Pancreas (tissue), 10 donors: ENCODE measurements at regions not wholly inside any gene's neighbourhood (a gene's known extent, or its start where the extent isn't known, plus 50 kb on each side); places are given as distances from the start of the nearest gene placed in this dataset.

Source experiments
- ATAC-seq, 4 donors: fragments of 200-7000 bp; cut with Tn5 transposase; one replicate each; pipeline versions ENCODE4 v1.8.0 to v1.9.1; 2020; ENCODE audit warnings: mild to moderate bottlenecking in 4 of 4, moderate library complexity in 4 of 4
- DNase-seq, 6 donors: peaks; one replicate each; pipeline ENCODE4 v3.0.0-alpha.2; 2020
- FAIRE-seq: peaks from 2 replicates; lab custom pipeline; 2012; peaks lifted over from hg19 to GRCh38; lab: Jason Lieb, UNC
- H3K27ac ChIP-seq, 4 donors: fragments of 200-600 bp; sonication (generic); 1 replicate in 3 of 4; 2 replicates in 1 of 4; pipeline versions ENCODE4 v1.5.0 to v1.8.0; 2020
- H3K27me3 ChIP-seq, 4 donors: fragments of 200-600 bp; one replicate each; pipeline ENCODE4 v1.8.0; 2021
- H3K36me3 ChIP-seq, 3 donors: fragments of 200-600 bp; sonication (generic) in 1 of 3; one replicate each; pipeline versions ENCODE4 v1.5.0 to v1.8.0; 2020 to 2021
- H3K4me1 ChIP-seq, 3 donors: fragments of 200-600 bp; one replicate each; pipeline ENCODE4 v1.8.0; 2021
- H3K4me3 ChIP-seq, 4 donors: fragments of 200-600 bp; sonication (generic) in 2 of 4; one replicate each; pipeline versions ENCODE4 v1.5.0 to v1.8.0; 2020 to 2021
- H3K9me3 ChIP-seq, 4 donors: fragments of 200-600 bp; one replicate each; pipeline ENCODE4 v1.8.0; 2021
- whole genome bisulfite sequencing, 2 donors: extraction: QIAGEN DNeasy Blood & Tissue Kit; methylation state at CpG; one replicate each; pipeline ENCODE4 v1.1.7; 2013; 5-methylcytosine and 5-hydroxymethylcytosine counted together
- intact Hi-C, 3 donors: fragments of 100-400 bp; cut with DNase I; formaldehyde crosslinking; loops; one replicate each; pipeline versions ENCODE4 v1.11.1 to v1.14.2; 2022
- TF ChIP-seq, protein P1 (sequence below), 4 donors: fragments of 200-600 bp; sonication (generic) in 3 of 4; IDR thresholded peaks; one replicate each; pipeline versions ENCODE4 v1.5.0 to v1.8.0; 2021; ENCODE audit warnings: antibody characterized with exemption in 4 of 4
- donor health status: healthy with polysubstance abuse.
- donor health status: DM: no; HTN: no; CAD: no; lungs with moderate emphysema.
- donor health status: DM: no; HTN: no; CAD: no.
- donor health status: control.
- donor health status: control.
- donor health status: Bipolar disorder and iron deficiency.
- donor health status: DM: yes; HTN: yes; CAD: no.
- donor health status: DM: no; HTN: no; CAD: no.
- donor health status: DM: no; HTN: no; CAD: no.
- donor health status: DM: yes; HTN: yes; CAD: no.

DNA sequence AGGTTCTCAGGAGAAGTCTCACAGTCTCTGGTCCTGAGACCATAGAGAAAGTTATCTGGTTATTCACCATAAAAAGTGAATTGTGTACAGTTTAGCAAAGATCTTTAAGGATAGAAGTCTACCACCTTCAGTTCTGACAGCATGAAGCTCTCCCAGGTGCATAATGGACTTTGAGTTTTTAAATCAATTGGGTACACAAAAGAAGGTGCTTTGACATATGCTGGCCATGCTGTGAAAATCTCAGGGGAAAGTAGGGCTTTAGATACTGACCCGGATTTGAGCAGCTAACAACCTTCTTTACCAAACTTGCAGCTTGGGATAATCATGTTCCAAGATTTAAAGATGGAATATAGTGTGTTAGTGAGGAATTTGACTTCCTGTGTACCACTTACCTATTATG lies 264.2 kb downstream of the ZSWIM6 start:
- intact Hi-C loops: no loop called here
- ATAC-seq: peak; percentile 71 to 84 (median 80)
- 18 to 37% methylated on average over 1 of the region's 1 CpG for WGBS, 2 donors

DNA sequence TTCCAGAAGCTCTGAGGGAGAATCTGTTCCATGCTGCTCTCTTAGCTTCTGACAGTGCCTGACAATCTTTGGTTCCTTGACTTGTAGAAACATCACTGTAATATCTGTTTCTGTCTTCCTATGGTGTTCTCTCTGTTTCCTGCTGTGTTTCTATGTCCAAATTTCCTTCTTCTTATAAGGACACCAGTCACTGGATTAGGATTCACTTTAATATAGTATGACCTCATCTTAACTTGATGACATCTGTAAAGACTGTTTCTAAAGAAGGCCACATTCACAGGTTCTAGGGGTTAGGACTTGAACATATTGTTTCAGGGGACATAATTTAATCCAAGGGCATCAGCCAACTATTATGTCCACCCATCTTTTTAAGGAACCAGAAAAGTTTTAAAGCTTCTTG lies 265.6 kb downstream of the ZSWIM6 start:
- Histone ChIP-seq H3K36me3 (no peaks in the 10 kb centered on the region), H3K4me3 (no peak overlapping the region), H3K4me1 (peaks cover 16 to 34% (median 19%) of the 10 kb centered on the region in 3 donors), H3K27me3 (no peaks in the 10 kb centered on the region), H3K9me3 (no peaks in the 10 kb centered on the region), H3K27ac (no peak overlapping the region)
- TF ChIP-seq, protein P1, sequence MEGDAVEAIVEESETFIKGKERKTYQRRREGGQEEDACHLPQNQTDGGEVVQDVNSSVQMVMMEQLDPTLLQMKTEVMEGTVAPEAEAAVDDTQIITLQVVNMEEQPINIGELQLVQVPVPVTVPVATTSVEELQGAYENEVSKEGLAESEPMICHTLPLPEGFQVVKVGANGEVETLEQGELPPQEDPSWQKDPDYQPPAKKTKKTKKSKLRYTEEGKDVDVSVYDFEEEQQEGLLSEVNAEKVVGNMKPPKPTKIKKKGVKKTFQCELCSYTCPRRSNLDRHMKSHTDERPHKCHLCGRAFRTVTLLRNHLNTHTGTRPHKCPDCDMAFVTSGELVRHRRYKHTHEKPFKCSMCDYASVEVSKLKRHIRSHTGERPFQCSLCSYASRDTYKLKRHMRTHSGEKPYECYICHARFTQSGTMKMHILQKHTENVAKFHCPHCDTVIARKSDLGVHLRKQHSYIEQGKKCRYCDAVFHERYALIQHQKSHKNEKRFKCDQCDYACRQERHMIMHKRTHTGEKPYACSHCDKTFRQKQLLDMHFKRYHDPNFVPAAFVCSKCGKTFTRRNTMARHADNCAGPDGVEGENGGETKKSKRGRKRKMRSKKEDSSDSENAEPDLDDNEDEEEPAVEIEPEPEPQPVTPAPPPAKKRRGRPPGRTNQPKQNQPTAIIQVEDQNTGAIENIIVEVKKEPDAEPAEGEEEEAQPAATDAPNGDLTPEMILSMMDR (IDR thresholded peaks at IDR 0.05): no peak
- no peak for ATAC-seq
- intact Hi-C loops: no loop called here
- FAIRE-seq: no peak
- DNase-seq: no peak

More for the DNA sequence above, 264.2 kb downstream of the ZSWIM6 start:
- Histone ChIP-seq H3K4me3 (no peak overlapping the region), H3K4me1 (peaks cover 16 to 34% (median 19%) of the 10 kb centered on the region in 3 donors), H3K27ac (no peak overlapping the region), H3K9me3 (no peaks in the 10 kb centered on the region), H3K27me3 (no peaks in the 10 kb centered on the region), H3K36me3 (no peaks in the 10 kb centered on the region)
- no peak for FAIRE-seq
- TF ChIP-seq, protein P1 (IDR thresholded peaks at IDR 0.05): no peak
- DNase-seq: peak in 3 of 6 donors; percentile 30 to 61 (median 32)

DNA sequence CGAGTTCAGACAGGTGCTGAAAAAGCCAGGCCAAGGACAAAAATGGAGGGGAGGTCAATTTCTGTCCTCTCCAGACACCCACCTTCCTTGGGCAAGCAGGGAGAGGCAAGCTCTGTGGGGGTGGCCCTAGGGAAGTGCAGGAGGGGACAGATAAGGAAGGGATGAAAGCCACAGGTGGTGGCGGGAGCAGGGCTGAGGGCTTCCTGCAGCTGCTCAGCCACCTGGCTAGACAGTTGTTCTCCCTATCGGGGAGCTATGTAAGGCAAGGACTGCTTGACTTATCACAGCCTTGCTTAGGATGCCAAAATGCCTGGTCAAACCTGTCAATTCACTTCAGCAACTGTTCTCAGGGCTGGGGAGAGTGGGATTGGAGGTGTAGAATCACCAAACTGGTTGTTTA lies 266.1 kb downstream of the ZSWIM6 start:
- peaks cover 19 to 34% (median 20%) of the 10 kb centered on the region in 3 donors for H3K4me1 ChIP-seq
- ATAC-seq (peak in 3 of 4 donors; percentile 37 to 48 (median 42)), FAIRE-seq (no peak)

DNA sequence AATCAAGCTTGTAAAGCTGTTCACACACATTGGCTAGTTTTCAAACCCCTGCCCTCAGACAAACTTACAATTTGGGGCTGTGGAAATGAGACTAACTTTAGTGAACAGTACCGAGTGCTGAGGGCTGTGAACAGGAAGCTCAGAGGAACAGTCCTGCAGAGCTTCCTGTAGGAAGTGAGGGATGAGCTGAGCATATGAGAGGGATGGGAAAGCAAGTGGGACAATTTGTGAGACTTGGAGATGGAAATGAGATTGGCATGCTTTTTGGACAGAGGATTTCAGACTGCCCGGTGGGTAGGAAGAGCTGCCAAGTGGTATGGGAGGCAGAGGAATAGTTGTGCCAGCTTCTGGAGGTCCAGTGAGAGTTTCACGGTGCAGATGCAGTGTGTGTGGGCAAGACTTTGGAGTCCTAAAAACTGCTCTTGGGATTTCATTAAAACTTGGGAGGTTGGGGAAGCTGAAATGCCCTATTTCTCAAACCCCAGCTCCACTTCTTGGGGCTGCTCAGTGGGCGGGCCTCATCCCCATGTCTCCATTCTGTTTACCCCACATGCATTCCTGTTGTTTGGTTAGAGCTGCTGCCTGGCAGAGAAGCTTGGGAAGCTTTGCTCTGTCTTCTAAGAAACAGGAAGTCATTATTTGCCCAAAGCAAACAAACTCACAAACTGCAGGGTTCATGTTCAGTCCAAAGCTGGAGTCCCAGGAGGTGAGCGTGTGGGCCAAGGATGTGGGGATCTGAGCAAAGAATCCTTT lies 267.5 kb downstream of the ZSWIM6 start:
- peak; percentile 48 to 74 (median 62) for ATAC-seq
- Histone ChIP-seq H3K4me3 (no peak overlapping the region), H3K27me3 (no peaks in the 10 kb centered on the region), H3K27ac (peak overlapping the region in 1 of 4 donors; percentile 14), H3K36me3 (no peaks in the 10 kb centered on the region), H3K4me1 (peaks cover 19 to 34% (median 26%) of the 10 kb centered on the region in 3 donors), H3K9me3 (no peaks in the 10 kb centered on the region)
- TF ChIP-seq, protein P1 (IDR thresholded peaks at IDR 0.05): no peak
- intact Hi-C loops: no loop called here
- 31 to 33% methylated on average over 5 of the region's 5 CpGs for WGBS, 2 donors
- no peak for FAIRE-seq
- peak in 2 of 6 donors; percentile 23 for DNase-seq

More for the DNA sequence above, 266.1 kb downstream of the ZSWIM6 start:
- H3K27me3 ChIP-seq: no peaks in the 10 kb centered on the region
- TF ChIP-seq, protein P1 (IDR thresholded peaks at IDR 0.05): no peak
- H3K4me3 ChIP-seq: no peak overlapping the region
- intact Hi-C loops: no loop called here
- peak in 1 of 6 donors; percentile 47 for DNase-seq
- H3K36me3 ChIP-seq: no peaks in the 10 kb centered on the region
- H3K9me3 ChIP-seq: no peaks in the 10 kb centered on the region
- WGBS, 2 donors: 36 to 44% methylated on average over 3 of the region's 3 CpGs
- H3K27ac ChIP-seq: no peak overlapping the region

DNA sequence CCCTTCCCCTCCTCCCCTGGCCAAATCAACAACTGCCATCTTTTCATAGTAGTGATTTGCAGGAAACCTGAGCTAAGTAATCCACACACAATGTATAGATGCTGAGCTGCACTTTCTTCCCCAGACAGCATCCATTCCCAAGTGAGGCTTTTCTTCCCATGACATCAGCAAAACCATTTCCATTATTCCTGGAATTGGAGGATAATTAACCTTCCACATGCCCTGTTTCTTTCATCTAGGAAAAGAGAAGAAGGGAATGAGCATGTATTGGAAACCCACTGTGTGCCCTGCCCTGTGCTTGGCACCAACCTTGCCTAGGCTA lies 268.0 kb downstream of the ZSWIM6 start:
- H3K36me3 ChIP-seq: no peaks in the 10 kb centered on the region
- ATAC-seq (peak in 1 of 4 donors; percentile 2), FAIRE-seq (no peak), DNase-seq (no peak)
- no peak overlapping the region for H3K4me3 ChIP-seq
- no peak overlapping the region for H3K27ac ChIP-seq
- no peaks in the 10 kb centered on the region for H3K9me3 ChIP-seq
- peaks cover 19 to 34% (median 26%) of the 10 kb centered on the region in 3 donors for H3K4me1 ChIP-seq
- intact Hi-C loops: no loop called here
- TF ChIP-seq, protein P1 (IDR thresholded peaks at IDR 0.05): no peak
- H3K27me3 ChIP-seq: no peaks in the 10 kb centered on the region
